Left cardiac atrium (tissue), 4 donors: ENCODE measurements at regions not wholly inside any gene's neighbourhood (a gene's known extent, or its start where the extent isn't known, plus 50 kb on each side); places are given as distances from the start of the nearest gene placed in this dataset.
A peak's percentile ranks its signal among the peaks of the same experiment; 100 is the strongest.
"Not testable (repeated sequence)": the region's sequence is repeated elsewhere in the genome, so short reads cannot be mapped to it uniquely, and the experiment has no call there.

Source experiments
- ATAC-seq, 2 donors: fragments of 200-7000 bp; cut with Tn5 transposase; one replicate each; pipeline ENCODE4 v1.9.1; 2020; ENCODE audit warnings: mild to moderate bottlenecking in 2 of 2, moderate library complexity in 2 of 2
- DNase-seq: peaks from one replicate; pipeline ENCODE4 v3.0.0-alpha.2; 2020
- intact Hi-C, 2 donors: fragments of 100-400 bp; cut with DNase I; formaldehyde crosslinking; loops; one replicate each; pipeline versions ENCODE4 v1.14.1 to v1.15.1; 2022 to 2023
- donor health status: DM: no; HTN: yes; CAD: no.
- donor health status: DM: no; HTN: yes; CAD: no; lungs with severe emphysema.
- donor health status: DM: yes; HTN: yes; CAD: no.
- donor health status: Dilated cardiomyopathy.

GRCh38 chr15:81056304-81056703, 55.6 kb downstream of the TLNRD1 start:
- intact Hi-C loops, result no loop called here
- no peak for ATAC-seq

DNA sequence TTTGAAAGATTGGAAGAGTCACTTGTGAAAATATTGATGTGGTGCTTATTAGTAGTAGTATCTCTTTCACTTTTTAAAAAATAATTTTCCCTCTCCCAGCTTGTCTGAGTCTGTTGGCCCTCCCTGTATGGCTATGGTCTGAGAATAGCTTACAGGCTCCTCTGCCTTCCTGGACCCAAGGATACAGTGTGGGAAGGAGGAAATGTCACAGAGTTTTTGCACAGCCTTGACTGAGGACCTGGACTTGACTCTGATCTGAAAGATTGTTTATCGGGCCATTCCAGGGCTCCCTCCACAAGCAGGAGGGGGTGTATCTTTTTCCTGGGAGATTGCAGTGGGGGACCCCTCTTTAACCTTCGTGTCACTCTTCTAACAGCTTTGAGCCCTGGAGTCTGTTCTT, 59.7 kb downstream of the TLNRD1 start:
- intact Hi-C loops, result no loop called here
- DNase-seq (no peak), ATAC-seq (no peak)

More at GRCh38 chr15:81056304-81056703, 55.6 kb downstream of the TLNRD1 start:
- DNase-seq, result no peak

DNA sequence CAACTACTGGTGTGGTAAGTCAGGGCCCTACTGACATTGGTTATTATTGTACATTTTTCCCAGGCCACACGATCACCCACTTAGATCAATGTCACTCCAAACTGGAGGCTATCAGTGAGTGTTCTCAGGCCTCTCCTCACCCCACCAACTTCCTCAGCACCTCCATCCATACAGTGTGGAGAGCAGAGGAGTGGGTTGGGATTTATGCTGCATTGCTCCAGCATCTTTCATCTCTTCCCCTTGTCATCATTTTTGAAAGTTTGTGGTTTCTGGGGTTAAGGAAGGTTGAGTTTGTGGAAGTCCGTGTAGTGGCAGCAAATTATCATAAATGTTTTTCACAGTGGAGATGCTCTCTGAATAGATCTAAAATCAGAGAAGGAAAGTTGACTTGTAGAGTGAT, 60.2 kb downstream of the TLNRD1 start:
- ATAC-seq (peak in 1 of 2 donors; percentile 19), DNase-seq (no peak)
- intact Hi-C loops, result no loop called here

- intact Hi-C loops, result no loop called here
- DNase-seq (no peak), ATAC-seq (no peak)
Measured at GRCh38 chr15:81061490-81062253, 60.9 kb downstream of the TLNRD1 start.

DNA sequence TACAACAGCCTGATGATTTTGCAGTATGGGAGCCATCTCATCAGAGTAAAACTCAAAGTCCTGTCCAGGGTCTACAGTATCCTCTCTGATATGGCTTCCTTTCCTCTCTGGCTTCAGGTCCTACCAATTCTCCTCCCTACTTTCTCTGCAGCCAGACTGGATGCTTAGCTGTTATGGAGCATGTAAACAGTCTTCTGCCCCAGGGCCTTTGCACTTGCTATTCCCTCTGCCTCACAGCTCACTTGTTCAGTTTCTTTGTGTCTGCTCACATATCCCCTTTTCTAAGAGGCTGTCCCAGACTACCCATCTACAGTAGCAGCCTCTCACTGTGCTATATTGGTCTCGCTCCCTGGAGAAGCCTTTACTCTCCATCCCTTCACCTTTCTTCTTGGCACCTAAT, 62.2 kb downstream of the TLNRD1 start:
- no peak for DNase-seq
- intact Hi-C loops, result no loop called here
- no peak for ATAC-seq

DNA sequence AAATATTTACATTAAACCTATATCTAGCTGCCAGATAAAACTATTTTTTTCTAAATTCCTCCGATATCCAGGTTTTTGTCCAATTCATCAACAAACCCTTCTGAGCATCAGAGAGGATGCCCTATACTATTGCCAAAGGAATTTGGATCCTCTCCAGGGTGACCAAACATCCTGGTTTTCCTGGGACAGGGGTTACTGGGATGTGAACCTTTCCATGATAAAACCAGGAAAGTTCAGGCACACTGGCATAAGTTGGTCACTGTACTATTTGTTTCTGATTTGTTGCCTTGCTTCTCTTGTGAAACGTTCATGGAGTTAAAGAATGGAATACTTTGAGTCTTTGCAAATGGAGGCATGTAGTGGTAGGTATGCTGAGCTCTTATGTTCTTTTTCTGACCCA, 63.5 kb downstream of the TLNRD1 start:
- ATAC-seq (no peak), DNase-seq (no peak)
- intact Hi-C loops, result no loop called here

DNA sequence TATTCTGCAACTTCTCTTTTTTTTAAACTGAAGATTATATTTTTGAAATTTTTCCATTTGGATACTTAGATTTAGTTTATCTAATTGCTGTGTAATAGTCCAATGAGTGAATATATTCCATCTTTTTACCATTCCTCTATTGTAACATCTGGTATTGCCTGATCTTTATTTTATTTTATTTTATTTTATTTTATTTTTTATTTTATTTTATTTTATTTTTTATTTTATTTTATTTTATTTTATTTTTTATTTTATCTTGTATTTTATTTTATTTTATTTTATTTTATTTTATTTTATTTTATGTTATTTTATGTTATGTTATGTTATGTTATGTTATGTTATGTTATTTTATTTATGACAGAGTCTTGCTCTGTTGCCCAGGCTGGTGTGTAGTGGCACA, 66.5 kb upstream of the CFAP161 start:
- DNase-seq, intact Hi-C loops, ATAC-seq: not testable (repeated sequence)

DNA sequence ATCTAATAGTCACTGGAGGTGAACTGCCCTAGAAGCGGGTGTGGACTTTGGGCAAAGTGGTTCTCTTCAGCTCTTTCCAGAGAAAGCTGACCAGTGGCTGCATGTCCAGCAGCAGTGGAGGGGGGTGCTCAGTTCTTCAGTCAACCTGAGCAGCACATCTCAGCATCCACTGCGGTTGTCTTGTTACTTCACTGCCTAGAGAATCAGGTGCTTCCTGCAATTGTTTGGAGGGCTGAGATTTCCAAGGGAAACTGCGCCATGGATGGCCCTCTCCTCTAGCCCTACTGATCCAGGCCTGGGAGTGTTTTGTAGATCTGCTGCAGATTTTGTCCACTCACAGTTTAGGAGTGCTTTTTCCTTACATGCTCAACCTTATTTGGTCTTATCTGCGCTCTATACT, 65.6 kb upstream of the CFAP161 start:
- no peak for DNase-seq
- ATAC-seq, result peak in 1 of 2 donors; percentile 23
- intact Hi-C loops, result no loop called here

DNA sequence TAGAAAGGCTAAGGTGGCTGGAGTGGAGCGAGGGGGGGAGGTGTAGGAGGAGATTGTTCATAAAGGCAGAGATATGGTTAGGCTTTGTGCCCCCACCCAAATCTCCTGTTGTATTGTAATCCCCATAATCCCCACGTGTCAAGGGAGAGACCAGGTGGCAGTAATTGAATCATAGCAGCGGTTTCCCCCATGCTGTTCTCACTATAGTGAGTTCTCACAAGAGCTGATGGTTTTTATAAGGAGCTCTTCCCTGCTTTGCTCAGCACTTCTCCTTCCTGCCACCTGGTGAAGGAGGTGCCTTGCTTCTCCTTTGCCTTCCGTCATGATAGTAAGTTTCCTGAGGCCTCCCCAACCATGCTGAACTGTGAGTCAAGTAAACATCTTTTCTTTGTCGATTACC, 64.7 kb upstream of the CFAP161 start:
- no peak for DNase-seq
- intact Hi-C loops, result no loop called here
- ATAC-seq, result no peak

DNA sequence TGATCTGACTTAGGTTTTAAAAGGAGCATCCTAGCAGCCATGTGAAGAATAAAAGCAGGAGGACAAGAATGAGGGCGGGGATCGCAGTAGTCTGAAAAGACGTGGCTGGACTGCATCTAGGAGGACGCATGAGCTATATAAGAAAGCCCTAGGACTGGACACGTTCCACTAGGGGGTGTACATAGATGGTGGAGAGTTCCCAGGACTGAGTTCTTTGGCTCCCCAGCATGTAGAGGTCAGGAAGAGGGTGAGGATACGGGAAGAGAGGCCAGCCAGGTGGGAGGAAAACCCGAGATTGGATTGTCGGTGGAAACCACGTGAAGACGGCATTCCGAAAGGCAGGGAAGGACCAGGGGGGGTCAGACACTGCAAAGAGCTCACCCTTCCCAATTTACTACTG, 64.2 kb upstream of the CFAP161 start:
- ATAC-seq, result peak in 1 of 2 donors; percentile 25
- intact Hi-C loops, result no loop called here
- DNase-seq, result no peak

DNA sequence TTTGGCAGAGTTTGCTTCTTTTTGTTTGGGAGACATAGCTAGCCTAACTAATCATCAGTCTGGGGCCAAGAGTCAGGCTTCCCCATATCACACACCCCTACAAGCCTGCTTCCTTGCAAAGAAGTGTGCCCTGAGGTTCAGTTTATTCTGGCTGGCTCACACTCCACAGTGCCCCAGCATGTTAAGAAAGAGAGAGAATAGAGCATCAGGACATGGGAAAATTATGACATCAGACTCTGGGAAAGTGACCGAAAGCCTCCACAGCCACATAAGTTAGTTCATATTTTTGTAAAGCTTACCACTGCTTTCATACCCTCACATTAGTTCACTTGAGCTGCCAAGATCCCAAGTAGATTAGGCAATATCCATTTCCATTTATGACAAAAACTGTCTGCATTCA, 63.0 kb upstream of the CFAP161 start:
- intact Hi-C loops, result no loop called here
- ATAC-seq (peak; percentile 36 to 70), DNase-seq (peak; percentile 27)

- intact Hi-C loops, result no loop called here
- ATAC-seq, result no peak
Measured at GRCh38 chr15:81071705-81072104, 62.4 kb upstream of the CFAP161 start.

GRCh38 chr15:81072551-81072950, 61.5 kb upstream of the CFAP161 start:
- no peak for ATAC-seq
- intact Hi-C loops, result no loop called here
- no peak for DNase-seq

More at GRCh38 chr15:81071705-81072104, 62.4 kb upstream of the CFAP161 start:
- DNase-seq, result no peak

GRCh38 chr15:81073801-81074200, 60.3 kb upstream of the CFAP161 start:
- intact Hi-C loops, result no loop called here
- DNase-seq (no peak), ATAC-seq (no peak)

DNA sequence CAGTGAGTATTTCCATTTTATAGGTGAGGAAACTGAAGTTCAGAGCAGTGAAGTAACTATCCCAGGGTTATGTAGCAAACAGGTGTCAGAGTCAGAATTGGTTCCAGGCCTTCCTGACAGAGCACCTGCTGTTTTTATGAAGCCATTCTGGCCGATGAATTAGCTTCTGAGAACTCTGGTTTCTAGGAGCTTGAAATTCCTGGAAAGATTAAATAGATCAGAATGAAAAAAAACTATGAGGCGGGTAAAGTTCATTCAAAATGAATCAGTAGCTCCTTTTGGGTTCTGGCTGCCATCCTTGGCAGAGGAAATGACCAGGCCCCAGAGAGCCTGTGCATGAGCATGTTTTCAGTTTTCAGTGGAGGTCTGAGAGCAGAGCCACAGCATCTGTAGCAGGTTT, 59.3 kb upstream of the CFAP161 start:
- intact Hi-C loops, result no loop called here
- ATAC-seq (no peak), DNase-seq (no peak)

DNA sequence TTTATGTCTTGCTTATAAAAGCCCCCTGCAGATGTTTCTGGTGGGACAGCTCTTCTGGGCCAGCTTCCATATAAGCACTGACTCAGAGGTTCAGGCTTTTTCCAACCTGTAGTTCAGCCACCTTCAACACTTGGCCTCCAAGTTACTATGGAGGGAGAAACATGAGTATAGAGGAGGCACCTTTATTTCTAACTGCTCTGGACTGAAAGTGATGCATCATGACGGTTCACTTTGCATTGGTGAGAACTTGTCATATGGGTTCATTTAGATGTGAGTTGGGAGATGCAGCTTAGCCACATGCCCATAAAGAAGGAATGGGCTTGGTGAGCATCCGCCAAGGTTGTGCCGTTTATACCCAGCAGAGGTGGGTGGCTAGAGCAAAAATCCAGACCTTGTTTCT, 58.8 kb upstream of the CFAP161 start:
- DNase-seq (no peak), ATAC-seq (no peak)
- intact Hi-C loops, result no loop called here

GRCh38 chr15:81080996-81081395, 53.1 kb upstream of the CFAP161 start:
- intact Hi-C loops, result no loop called here
- ATAC-seq (no peak), DNase-seq (no peak)

- intact Hi-C loops, result no loop called here
- ATAC-seq (no peak), DNase-seq (no peak)
Measured at GRCh38 chr15:81083201-81083600, 50.9 kb upstream of the CFAP161 start.
